ENCODE measurements at regions not wholly inside any gene's neighbourhood (a gene's known extent, or its start where the extent isn't known, plus 50 kb on each side); places are given as distances from the start of the nearest gene placed in this dataset.
"Not testable (repeated sequence)": the region's sequence is repeated elsewhere in the genome, so short reads cannot be mapped to it uniquely, and the experiment has no call there.

DNA sequence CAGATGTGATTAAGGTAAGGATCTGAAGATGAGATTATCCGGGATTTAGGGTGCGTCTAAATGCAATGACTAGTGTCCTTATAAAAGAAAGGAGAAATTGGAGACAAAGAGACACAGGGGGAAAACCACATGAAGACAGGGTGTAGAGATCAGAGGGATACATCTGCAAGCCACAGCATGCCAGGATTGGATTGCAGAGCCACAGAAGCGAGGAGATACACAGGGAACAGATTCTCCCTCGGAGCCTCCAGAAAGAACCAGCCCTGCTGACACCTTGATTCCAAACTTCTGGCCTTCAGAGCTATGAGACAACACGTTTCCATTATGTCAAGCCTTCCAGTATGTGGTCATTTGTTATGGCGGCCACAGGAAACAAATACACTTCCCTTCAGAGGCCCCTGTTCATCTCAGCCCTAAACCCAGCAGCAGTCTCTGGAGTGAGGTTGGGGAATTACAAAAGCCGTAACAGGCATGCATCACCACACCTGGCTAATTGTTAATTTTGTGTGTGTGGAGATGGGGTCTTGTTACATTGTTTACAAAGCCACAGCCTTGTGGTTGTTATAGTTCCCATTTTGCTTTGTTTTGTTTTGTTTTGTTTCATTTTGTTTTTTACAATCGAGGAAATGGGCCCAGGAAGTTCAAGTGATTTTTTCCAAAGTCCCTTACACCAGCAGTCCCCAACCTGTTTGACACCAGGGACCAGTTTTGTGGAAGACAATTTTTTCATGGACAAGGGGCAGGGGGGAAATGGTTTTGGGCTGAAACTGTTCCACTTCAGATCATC, 51.6 kb upstream of the LYRM9 start:
- no peak for DNase-seq (ENCODE audit: low spot score)
- ChIA-PET CTCF (no interaction called here), POLR2A (ENCODE audit: low non-redundant PET) (no interaction called here)
- TF ChIP-seq, protein P1, sequence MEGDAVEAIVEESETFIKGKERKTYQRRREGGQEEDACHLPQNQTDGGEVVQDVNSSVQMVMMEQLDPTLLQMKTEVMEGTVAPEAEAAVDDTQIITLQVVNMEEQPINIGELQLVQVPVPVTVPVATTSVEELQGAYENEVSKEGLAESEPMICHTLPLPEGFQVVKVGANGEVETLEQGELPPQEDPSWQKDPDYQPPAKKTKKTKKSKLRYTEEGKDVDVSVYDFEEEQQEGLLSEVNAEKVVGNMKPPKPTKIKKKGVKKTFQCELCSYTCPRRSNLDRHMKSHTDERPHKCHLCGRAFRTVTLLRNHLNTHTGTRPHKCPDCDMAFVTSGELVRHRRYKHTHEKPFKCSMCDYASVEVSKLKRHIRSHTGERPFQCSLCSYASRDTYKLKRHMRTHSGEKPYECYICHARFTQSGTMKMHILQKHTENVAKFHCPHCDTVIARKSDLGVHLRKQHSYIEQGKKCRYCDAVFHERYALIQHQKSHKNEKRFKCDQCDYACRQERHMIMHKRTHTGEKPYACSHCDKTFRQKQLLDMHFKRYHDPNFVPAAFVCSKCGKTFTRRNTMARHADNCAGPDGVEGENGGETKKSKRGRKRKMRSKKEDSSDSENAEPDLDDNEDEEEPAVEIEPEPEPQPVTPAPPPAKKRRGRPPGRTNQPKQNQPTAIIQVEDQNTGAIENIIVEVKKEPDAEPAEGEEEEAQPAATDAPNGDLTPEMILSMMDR (conservative IDR thresholded peaks at IDR 0.05; ENCODE audit: low read depth) = no peak
- no peak overlapping the region for H3K27ac ChIP-seq

DNA sequence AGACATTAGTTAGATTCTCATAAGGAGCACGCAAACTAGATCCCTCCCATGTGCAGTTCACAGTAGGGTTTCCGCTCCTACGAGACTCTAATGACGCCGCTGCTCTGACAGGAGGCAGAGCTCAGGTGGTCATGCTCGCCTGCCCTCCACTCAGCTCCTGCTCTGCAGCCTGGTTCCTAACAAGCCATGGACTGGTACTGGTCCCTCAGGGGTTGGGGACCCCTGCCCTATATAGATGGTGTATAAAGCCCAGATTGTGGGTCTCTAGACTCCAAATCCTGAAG, 52.1 kb upstream of the LYRM9 start:
- TF ChIP-seq, protein P1 (conservative IDR thresholded peaks at IDR 0.05; ENCODE audit: low read depth) = no peak
- DNase-seq (ENCODE audit: low spot score) = no peak
- CTCF ChIA-PET = no interaction called here
- POLR2A ChIA-PET (ENCODE audit: low non-redundant PET) = no interaction called here
- H3K27ac ChIP-seq = no peak overlapping the region

DNA sequence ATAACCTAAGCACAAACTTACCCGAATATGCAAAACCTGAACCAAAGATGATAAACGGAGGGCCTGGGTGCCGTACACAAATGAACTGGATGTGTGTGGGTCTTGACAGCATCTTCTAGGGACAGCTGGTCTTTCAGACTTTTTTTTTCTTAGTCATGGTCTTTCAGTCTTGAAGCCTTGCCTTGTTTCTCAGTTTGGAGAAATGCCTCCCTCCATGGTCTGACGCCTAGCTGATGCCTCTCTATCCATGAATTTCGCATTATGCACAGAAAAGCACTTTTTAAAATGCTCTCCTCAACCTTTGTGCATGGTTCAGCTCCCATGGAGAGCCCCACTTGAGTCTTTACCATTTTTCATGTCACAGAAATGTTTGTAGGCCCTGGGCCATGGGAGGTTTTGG, 52.8 kb upstream of the LYRM9 start:
- POLR2A ChIA-PET (ENCODE audit: low non-redundant PET) = no interaction called here
- no peak for DNase-seq (ENCODE audit: low spot score)
- TF ChIP-seq, protein P1 (conservative IDR thresholded peaks at IDR 0.05; ENCODE audit: low read depth) = no peak
- no peak overlapping the region for H3K27ac ChIP-seq
- CTCF ChIA-PET = no interaction called here

DNA sequence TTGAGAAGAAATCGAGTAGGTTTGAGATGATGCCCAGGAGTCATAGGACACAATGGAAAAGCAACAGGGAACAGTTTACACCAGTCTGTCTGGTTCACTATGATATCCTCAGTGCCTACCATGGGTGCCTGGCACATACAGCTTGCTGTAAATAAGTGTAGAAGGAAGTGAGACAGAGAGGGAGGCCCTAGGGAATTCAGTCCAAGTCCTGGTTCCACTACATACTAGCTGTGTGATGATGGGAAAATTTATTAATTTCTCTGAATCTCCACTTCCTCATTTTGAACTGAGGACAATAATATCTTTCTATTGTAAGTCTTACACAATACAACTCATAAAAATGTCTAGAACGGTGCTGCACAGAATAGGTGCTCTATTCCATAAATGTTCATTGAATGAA, 53.3 kb upstream of the LYRM9 start:
- H3K27ac ChIP-seq = no peak overlapping the region
- POLR2A ChIA-PET (ENCODE audit: low non-redundant PET) = no interaction called here
- no peak for DNase-seq (ENCODE audit: low spot score)
- TF ChIP-seq, protein P1 (conservative IDR thresholded peaks at IDR 0.05; ENCODE audit: low read depth) = no peak
- CTCF ChIA-PET = no interaction called here

DNA sequence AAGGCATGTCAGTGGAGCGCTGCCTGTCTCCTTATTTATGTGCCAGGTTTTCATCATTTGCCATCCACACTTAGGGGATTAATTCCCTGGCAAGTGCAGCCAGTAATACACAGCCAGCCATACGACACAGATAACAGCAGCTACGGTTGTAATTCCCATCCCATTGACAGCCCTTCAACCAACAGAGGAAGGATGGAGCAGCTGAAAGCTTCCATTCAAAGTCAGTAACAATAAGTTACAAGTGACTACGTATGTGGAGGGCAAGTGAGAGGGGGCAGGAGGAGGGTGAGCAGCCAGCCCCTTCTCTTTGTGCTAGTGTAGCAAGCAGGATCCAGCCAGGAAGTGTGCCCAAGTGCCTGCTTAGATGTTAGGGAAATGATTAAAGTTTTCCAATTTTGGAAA, 53.8 kb upstream of the LYRM9 start:
- POLR2A ChIA-PET (ENCODE audit: low non-redundant PET) = no interaction called here
- no peak for DNase-seq (ENCODE audit: low spot score)
- TF ChIP-seq, protein P1 (conservative IDR thresholded peaks at IDR 0.05; ENCODE audit: low read depth) = no peak
- CTCF ChIA-PET = no interaction called here
- no peak overlapping the region for H3K27ac ChIP-seq

DNA sequence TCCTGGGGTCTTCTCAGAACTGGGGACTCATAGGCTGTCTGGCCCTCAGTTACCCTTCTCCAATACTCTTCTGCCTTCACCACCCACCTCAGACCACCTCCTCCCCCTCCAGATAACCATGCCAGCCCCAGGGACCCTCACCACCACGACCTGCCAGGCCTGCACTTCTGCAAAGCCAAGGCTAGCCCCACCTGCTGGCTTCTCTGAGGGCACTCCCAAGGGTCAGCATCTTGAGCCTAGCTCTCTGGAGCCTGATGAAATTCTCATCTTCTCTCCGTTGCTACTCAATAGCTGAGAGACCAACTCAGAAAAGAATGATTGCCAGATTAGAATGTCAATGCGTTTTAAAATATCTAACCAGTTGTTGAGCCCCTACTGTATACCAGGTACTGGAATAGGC, 56.1 kb upstream of the LYRM9 start:
- no peak overlapping the region for H3K27ac ChIP-seq
- TF ChIP-seq, protein P1 (conservative IDR thresholded peaks at IDR 0.05; ENCODE audit: low read depth) = no peak
- no peak for DNase-seq (ENCODE audit: low spot score)
- ChIA-PET POLR2A (ENCODE audit: low non-redundant PET) (no interaction called here), CTCF (no interaction called here)

DNA sequence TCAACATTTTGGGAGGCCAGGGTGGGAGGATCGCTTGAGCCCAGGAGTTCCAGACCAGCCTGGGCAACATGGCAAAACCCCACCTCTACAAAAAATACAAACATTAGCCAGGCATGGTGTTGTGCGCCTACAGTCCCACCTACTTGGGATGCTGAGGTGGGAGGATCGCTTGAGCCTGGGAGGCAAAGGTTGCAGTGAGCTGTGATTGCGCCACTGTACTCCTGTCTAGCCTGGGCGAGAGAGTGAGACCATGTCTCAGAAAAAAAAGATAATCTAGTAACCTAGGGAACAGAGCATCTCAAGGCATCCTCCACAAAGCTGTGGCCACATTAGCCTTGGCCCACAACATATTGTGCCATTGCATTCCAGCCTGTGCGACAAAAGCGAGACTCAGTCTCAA, 57.1 kb upstream of the LYRM9 start:
- DNase-seq (ENCODE audit: low spot score); H3K27ac ChIP-seq; POLR2A ChIA-PET (ENCODE audit: low non-redundant PET): not testable (repeated sequence)
- CTCF ChIA-PET = interaction anchor here (0.6 kb wide), 2 partner anchors 17 to 696 kb away, joined by 4 read pairs; no protein-coding TSS in a partner anchor
